ENCODE measurements at regions not wholly inside any gene's neighbourhood (a gene's known extent, or its start where the extent isn't known, plus 50 kb on each side); places are given as distances from the start of the nearest gene placed in this dataset.

DNA sequence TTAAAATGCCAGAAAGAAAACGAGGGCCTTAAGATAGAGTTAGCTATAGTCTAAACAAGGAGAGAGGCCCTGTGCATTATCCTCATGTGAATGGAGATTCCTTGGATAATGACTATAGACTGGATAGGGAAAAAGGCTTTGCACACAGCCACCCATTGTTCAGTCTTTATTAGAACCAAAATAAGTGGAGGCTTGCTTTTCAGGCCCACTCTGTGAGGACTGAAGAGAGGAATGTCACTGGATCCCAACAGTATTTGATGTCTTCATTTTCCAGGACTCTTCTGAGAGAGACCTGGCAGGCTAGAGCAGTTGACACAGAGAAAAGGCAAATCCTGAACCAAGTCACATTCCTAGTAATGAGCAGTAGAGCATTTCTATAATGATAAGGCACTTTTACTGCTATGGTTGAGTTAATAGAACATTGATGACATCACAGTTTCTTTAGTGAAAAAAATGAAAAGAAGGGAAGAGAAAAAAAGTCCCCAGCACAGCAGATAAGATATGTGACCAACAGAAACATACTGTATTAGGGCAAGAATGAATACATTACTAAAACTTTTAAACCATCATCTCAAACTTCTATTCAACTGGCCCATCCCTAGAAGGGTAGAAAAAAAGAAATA, 315.1 kb downstream of the EPHA7 start:
- Histone ChIP-seq H3K27ac (no peak overlapping the region), H3K9me3 (no peaks in the 10 kb centered on the region), H3K4me1 (no peaks in the 10 kb centered on the region), H3K36me3 (no peaks in the 10 kb centered on the region), H3K27me3 (no peaks in the 10 kb centered on the region), H3K4me3 (no peak overlapping the region)
- intact Hi-C loops (cut with DNase I): no loop called here
- DNase-seq: no peak
- TF ChIP-seq CTCF (IDR thresholded peaks at IDR 0.05): no peak
- no peak for ATAC-seq

DNA sequence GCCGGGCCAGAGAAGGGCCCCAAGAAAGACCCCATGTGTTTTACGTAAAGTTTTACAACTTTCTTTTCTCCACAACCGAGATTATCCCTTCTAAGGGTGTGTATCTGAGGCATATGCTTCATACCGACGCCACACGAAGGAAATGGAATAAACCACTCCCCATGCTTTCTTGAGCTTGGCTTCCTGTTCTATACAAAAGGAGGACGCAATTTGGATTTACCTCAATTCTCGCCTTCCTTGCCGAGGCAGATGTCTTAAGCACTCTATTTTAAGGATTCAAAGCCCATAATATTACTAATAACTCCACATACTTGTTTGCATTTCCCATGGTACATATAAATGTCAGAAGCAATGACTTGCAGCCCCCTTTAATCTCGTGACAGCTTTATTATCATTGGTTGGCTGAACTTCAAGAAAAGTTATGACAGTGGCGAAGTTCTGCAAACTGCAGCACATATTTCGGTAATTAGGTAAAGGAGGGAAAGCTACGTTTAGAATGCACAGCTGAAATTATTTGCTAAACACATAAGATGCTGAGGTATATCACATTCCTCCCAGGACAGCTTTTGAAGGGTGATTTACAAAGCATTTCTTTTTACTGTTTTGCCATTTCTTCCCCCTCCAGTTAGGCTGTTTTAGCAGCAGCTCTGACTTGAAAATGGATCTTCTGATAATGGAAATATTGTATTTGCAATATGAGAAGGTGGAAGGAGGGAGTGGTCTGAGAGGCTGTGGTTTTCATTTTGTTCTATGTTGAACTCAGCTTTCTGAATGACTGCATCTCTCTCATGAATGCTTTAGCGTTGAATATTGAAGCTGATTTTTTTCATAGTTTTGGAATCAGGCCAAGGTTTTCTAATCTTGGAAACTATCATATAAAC, 330.5 kb downstream of the EPHA7 start:
- no peaks in the 10 kb centered on the region for H3K4me1 ChIP-seq
- H3K27me3 ChIP-seq: no peaks in the 10 kb centered on the region
- H3K36me3 ChIP-seq: no peaks in the 10 kb centered on the region
- H3K27ac ChIP-seq: no peak overlapping the region
- intact Hi-C loops (cut with DNase I): no loop called here
- ATAC-seq: no peak
- no peaks in the 10 kb centered on the region for H3K9me3 ChIP-seq
- DNase-seq: no peak
- H3K4me3 ChIP-seq: no peak overlapping the region
- no peak for TF ChIP-seq CTCF (IDR thresholded peaks at IDR 0.05)

DNA sequence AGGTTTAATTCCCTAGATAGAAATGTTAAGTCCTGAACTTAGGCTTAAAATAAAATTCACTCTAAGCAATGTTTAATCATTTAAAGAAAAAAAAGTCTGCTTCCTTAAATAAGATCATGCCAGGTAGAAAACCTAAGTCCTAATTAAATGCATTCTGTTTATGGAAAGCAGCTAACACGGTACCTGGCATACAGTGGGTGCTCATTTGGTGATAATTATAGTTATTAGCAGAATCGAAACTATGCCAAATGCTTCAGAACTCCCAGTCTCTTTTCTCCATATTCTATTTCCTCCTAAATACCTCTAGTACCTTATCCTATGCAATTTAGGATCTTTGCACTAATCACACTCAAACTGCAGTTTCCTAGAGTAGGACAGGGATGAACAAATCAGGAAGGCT, 331.8 kb downstream of the EPHA7 start:
- Histone ChIP-seq H3K36me3 (no peaks in the 10 kb centered on the region), H3K4me1 (no peaks in the 10 kb centered on the region), H3K27ac (no peak overlapping the region), H3K27me3 (no peaks in the 10 kb centered on the region), H3K4me3 (no peak overlapping the region), H3K9me3 (no peaks in the 10 kb centered on the region)
- intact Hi-C loops (cut with DNase I): no loop called here
- DNase-seq (no peak), ATAC-seq (no peak)
- TF ChIP-seq CTCF (IDR thresholded peaks at IDR 0.05): no peak

DNA sequence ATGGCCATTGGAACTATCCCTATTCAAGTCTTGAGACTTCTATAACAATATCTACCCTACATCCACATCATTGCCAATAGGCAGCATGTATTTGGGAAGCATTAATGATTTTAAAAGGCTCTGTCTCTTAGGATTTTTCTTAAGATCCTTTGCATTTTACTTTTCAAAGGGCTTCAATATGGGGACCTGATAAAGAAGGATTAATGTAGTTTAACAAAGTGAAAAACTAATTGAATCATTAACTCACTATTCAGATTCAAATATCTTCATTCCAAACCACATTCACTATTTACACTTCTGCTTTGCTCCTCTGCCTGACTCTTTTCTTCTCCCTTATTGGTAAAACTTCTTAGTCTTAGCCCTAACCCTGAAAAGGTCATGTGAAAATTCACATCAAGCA, 333.0 kb downstream of the EPHA7 start:
- no peak for DNase-seq
- TF ChIP-seq CTCF (IDR thresholded peaks at IDR 0.05): no peak
- H3K9me3 ChIP-seq: no peaks in the 10 kb centered on the region
- intact Hi-C loops (cut with DNase I): no loop called here
- no peaks in the 10 kb centered on the region for H3K36me3 ChIP-seq
- no peak for ATAC-seq
- H3K4me1 ChIP-seq: no peaks in the 10 kb centered on the region
- H3K27ac ChIP-seq: no peak overlapping the region
- no peak overlapping the region for H3K4me3 ChIP-seq
- no peaks in the 10 kb centered on the region for H3K27me3 ChIP-seq

GRCh38 chr6:93083337-93084230, 335.8 kb downstream of the EPHA7 start:
- no peak for TF ChIP-seq CTCF (IDR thresholded peaks at IDR 0.05)
- no peak for DNase-seq
- Histone ChIP-seq H3K9me3 (no peaks in the 10 kb centered on the region), H3K4me3 (no peak overlapping the region), H3K36me3 (no peaks in the 10 kb centered on the region), H3K27ac (no peak overlapping the region), H3K27me3 (no peaks in the 10 kb centered on the region), H3K4me1 (no peaks in the 10 kb centered on the region)
- ATAC-seq: no peak
- intact Hi-C loops (cut with DNase I): no loop called here

All from upper lobe of right lung (tissue), 1 donor.